Upper lobe of left lung (tissue), 6 donors: ENCODE measurements at regions not wholly inside any gene's neighbourhood (a gene's known extent, or its start where the extent isn't known, plus 50 kb on each side); places are given as distances from the start of the nearest gene placed in this dataset.

Source experiments
- ATAC-seq, 2 donors: fragments of 200-7000 bp; cut with Tn5 transposase; one replicate each; pipeline ENCODE4 v1.9.1; 2022; ENCODE audit warnings: mild to moderate bottlenecking in 2 of 2, moderate library complexity in 2 of 2; ENCODE audit not compliant: low FRiP score in 2 of 2
- DNase-seq, 2 donors: peaks; one replicate each; pipeline ENCODE4 v3.0.0-alpha.2; 2019 to 2020
- H3K27ac ChIP-seq, 4 donors: fragments of 200-600 bp; sonication (generic); one replicate each; pipeline ENCODE4 v1.5.1; 2016 to 2019
- H3K27me3 ChIP-seq, 4 donors: fragments of 200-600 bp; sonication (generic); one replicate each; pipeline ENCODE4 v1.5.1; 2017 to 2019
- H3K36me3 ChIP-seq, 4 donors: fragments of 200-600 bp; sonication (generic); one replicate each; pipeline ENCODE4 v1.5.1; 2016 to 2019
- H3K4me1 ChIP-seq, 4 donors: fragments of 200-600 bp; sonication (generic); one replicate each; pipeline ENCODE4 v1.5.1; 2018 to 2019
- H3K4me3 ChIP-seq, 4 donors: fragments of 200-600 bp; sonication (generic); one replicate each; pipeline ENCODE4 v1.5.1; 2017 to 2019; ENCODE audit warnings: mild to moderate bottlenecking in 2 of 4, moderate library complexity in 1 of 4
- H3K9me3 ChIP-seq, 4 donors: fragments of 200-600 bp; sonication (generic); one replicate each; pipeline ENCODE4 v1.5.1; 2018 to 2019
- CTCF ChIP-seq, 6 experiments: fragments of 450-650 bp in 4 of 6; fragments of 200-600 bp in 2 of 6; sonication (generic) in 2 of 6; IDR thresholded peaks; one replicate each; pipeline ENCODE4 v1.5.1; 2016 to 2019; ENCODE audit warnings: antibody characterized with exemption in 6 of 6
- EP300 ChIP-seq, 4 donors: sonication (generic); formaldehyde crosslinking; IDR thresholded peaks; one replicate each; pipeline ENCODE4 v1.5.1; 2017; ENCODE audit warnings: antibody characterized with exemption in 4 of 4, control low read depth in 2 of 4
- POLR2A ChIP-seq, 4 donors: fragments of 450-650 bp; IDR thresholded peaks; one replicate each; pipeline ENCODE4 v1.5.1; 2016 to 2017; ENCODE audit warnings: antibody characterized with exemption in 4 of 4, mild to moderate bottlenecking in 2 of 4
- POLR2AphosphoS5 ChIP-seq, 2 donors: sonication (generic); formaldehyde crosslinking; IDR thresholded peaks; one replicate each; pipeline ENCODE4 v1.5.1; 2017; ENCODE audit warnings: antibody characterized with exemption in 2 of 2
- WGBS, 2 donors: methylation state at CpG; one replicate each; pipeline ENCODE4 v1.1.5; 2017 to 2018; 5-methylcytosine and 5-hydroxymethylcytosine counted together
- donor health status: DM: no; HTN: no; CAD: no; lungs with moderate emphysema.
- donor health status: DM: no; HTN: yes; CAD: no; lungs with severe emphysema.

GRCh38 chr2:16049406-16049805 lies 109.1 kb downstream of the MYCN start:
- 87 to 88% methylated on average over 7 of the region's 7 CpGs for WGBS, 2 donors
- TF ChIP-seq POLR2A (IDR thresholded peaks at IDR 0.05), result no peak
- TF ChIP-seq POLR2AphosphoS5 (IDR thresholded peaks at IDR 0.05), result no peak
- TF ChIP-seq CTCF (IDR thresholded peaks at IDR 0.05), result no peak
- no peak for TF ChIP-seq EP300 (IDR thresholded peaks at IDR 0.05)
- DNase-seq (no peak), ATAC-seq (no peak)
- Histone ChIP-seq H3K36me3 (no peaks in the 10 kb centered on the region), H3K27ac (no peak overlapping the region), H3K4me1 (no peaks in the 10 kb centered on the region), H3K9me3 (no peaks in the 10 kb centered on the region), H3K27me3 (no peaks in the 10 kb centered on the region), H3K4me3 (no peak overlapping the region)

GRCh38 chr2:16048466-16048865 lies 108.1 kb downstream of the MYCN start:
- Histone ChIP-seq H3K9me3 (no peaks in the 10 kb centered on the region), H3K4me3 (no peak overlapping the region), H3K36me3 (no peaks in the 10 kb centered on the region), H3K4me1 (no peaks in the 10 kb centered on the region), H3K27ac (no peak overlapping the region), H3K27me3 (no peaks in the 10 kb centered on the region)
- TF ChIP-seq CTCF (IDR thresholded peaks at IDR 0.05) (no peak), EP300 (IDR thresholded peaks at IDR 0.05) (no peak), POLR2AphosphoS5 (IDR thresholded peaks at IDR 0.05) (no peak), POLR2A (IDR thresholded peaks at IDR 0.05) (no peak)
- ATAC-seq (no peak), DNase-seq (no peak)
- 86 to 92% methylated on average over 4 of the region's 4 CpGs for WGBS, 2 donors

GRCh38 chr2:16047701-16048100 lies 107.4 kb downstream of the MYCN start:
- no peak for DNase-seq
- H3K4me1 ChIP-seq, result no peaks in the 10 kb centered on the region
- H3K4me3 ChIP-seq, result no peak overlapping the region
- WGBS, 2 donors, result 79 to 93% methylated on average over 6 to 9 of the region's 9 CpGs
- no peak overlapping the region for H3K27ac ChIP-seq
- H3K9me3 ChIP-seq, result no peaks in the 10 kb centered on the region
- TF ChIP-seq EP300 (IDR thresholded peaks at IDR 0.05) (no peak), POLR2A (IDR thresholded peaks at IDR 0.05) (no peak), POLR2AphosphoS5 (IDR thresholded peaks at IDR 0.05) (no peak), CTCF (IDR thresholded peaks at IDR 0.05) (no peak)
- no peaks in the 10 kb centered on the region for H3K27me3 ChIP-seq
- H3K36me3 ChIP-seq, result no peaks in the 10 kb centered on the region
- no peak for ATAC-seq

- Histone ChIP-seq H3K9me3 (no peaks in the 10 kb centered on the region), H3K27me3 (no peaks in the 10 kb centered on the region), H3K4me1 (no peaks in the 10 kb centered on the region), H3K36me3 (no peaks in the 10 kb centered on the region), H3K4me3 (no peak overlapping the region), H3K27ac (no peak overlapping the region)
- TF ChIP-seq POLR2AphosphoS5 (IDR thresholded peaks at IDR 0.05) (no peak), POLR2A (IDR thresholded peaks at IDR 0.05) (no peak)
- 100% methylated on average over 2 of the region's 2 CpGs for WGBS, 2 donors
- ATAC-seq (no peak), DNase-seq (no peak)
Measured at GRCh38 chr2:16046649-16047048, 106.3 kb downstream of the MYCN start.

- no peak overlapping the region for H3K4me3 ChIP-seq
- no peaks in the 10 kb centered on the region for H3K9me3 ChIP-seq
- H3K4me1 ChIP-seq, result no peaks in the 10 kb centered on the region
- TF ChIP-seq POLR2A (IDR thresholded peaks at IDR 0.05) (no peak), EP300 (IDR thresholded peaks at IDR 0.05) (no peak), CTCF (IDR thresholded peaks at IDR 0.05) (no peak), POLR2AphosphoS5 (IDR thresholded peaks at IDR 0.05) (no peak)
- no peaks in the 10 kb centered on the region for H3K27me3 ChIP-seq
- ATAC-seq (no peak), DNase-seq (no peak)
- no peaks in the 10 kb centered on the region for H3K36me3 ChIP-seq
- no peak overlapping the region for H3K27ac ChIP-seq
- 75% methylated on average over 6 of the region's 6 CpGs for WGBS, 2 donors
Measured at GRCh38 chr2:16045653-16046352, 105.5 kb downstream of the MYCN start.
